ENCODE measurements at regions not wholly inside any gene's neighbourhood (a gene's known extent, or its start where the extent isn't known, plus 50 kb on each side); places are given as distances from the start of the nearest gene placed in this dataset.
"Not testable (repeated sequence)": the region's sequence is repeated elsewhere in the genome, so short reads cannot be mapped to it uniquely, and the experiment has no call there.

DNA sequence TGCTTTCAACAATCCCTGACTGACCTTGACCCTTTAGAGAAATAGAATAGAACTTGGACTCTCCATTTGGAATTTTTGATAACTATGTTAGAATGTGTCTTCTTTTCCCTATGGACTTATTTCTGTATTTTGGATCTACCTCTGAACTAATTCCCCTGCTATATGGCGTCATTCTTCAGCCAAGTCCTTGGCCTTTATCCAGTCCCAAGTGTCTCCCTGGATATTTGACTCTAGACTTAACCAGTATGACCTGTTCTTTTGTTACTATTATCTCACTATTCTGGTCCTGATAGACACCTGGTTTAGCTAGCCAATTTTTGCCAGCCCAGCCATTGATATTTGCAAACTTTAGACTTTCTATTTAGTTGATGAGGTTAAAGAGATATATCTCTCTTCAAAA is 186.8 kb downstream of the KCNS3 start:
- DNase-seq = no peak

GRCh38 chr2:18063826-18064470 is 185.5 kb downstream of the KCNS3 start:
- no peak for DNase-seq

GRCh38 chr2:18062892-18063291 is 184.4 kb downstream of the KCNS3 start:
- DNase-seq = no peak

DNA sequence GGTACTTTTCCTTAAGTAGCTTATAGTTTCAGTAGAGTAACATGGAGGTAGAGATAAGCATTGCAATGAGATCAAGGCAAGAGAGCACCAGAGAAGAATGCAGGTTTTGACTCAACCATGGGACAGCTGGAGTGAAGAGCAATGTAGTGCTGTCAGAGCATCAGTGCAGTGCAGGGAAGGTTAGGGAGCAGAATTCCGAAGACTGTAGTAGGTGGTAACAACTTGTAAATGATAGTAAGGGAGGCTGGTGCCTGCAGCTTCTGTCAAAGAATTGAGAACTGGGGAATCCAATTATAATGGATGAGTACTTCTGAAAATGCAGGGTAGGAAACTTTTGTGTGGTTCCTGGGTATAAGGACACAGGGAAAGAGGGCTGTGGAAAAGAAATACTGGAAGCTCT is 183.2 kb downstream of the KCNS3 start:
- DNase-seq = no peak

GRCh38 chr2:18057657-18058056 is 179.2 kb downstream of the KCNS3 start:
- no peak for DNase-seq

DNA sequence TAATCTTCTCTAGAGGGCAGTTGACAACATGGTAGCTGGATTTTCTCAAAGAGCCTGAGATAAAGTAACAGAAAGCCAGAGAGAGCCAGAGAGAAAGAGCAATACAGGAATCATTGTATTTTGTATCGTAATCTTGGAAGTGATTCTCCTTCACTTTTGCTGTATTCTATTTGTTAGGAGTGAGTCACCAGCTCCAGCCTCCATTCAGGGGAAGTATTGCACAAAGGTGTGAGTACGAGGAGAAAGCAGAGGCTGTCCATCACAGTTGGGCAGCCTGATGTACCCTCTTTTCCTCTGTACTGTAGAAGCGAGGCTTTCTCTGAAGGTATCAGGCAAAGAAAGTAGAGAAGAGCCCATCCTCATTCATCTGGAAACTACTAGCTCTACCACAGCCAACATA is 176.8 kb downstream of the KCNS3 start:
- DNase-seq = no peak

DNA sequence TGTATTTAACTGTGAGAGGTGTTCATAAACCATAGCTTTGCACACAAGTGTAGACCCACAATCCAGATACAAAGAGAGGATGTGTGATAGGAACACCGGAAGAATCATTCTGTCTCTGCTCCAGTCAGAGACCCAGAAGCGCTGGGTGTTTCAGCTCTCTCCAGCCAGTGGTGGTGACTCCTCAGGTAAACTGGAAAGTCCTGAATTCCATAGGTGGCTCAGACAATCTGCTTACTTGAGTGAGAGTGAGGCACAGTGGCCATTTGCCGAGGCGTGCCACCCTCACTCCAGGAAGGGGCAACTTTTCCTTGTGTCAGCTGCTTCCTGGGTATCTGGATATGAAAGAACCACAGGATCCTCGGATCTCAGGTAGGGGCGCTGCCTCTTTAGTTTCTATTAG is 171.5 kb downstream of the KCNS3 start:
- DNase-seq = no peak

DNA sequence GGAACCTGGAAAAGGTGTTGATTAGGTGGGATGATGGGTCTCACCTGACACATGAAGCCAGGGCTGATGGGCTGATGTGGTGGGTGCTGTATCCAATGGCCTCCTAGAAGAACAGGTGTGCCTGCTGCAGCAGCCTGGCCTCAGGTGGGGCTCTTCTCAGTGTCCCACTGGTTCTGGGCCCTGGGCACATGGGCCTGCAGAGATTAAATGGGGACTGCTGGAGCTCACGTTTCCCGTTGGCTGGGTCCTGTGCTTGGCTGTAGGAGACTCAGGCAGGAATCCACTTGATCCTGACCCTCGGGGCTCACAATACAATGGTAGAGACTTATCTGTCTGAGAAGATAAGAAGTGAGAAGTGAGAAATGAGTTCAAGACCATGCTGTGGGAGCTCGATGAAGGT is 170.9 kb downstream of the KCNS3 start:
- no peak for DNase-seq

DNA sequence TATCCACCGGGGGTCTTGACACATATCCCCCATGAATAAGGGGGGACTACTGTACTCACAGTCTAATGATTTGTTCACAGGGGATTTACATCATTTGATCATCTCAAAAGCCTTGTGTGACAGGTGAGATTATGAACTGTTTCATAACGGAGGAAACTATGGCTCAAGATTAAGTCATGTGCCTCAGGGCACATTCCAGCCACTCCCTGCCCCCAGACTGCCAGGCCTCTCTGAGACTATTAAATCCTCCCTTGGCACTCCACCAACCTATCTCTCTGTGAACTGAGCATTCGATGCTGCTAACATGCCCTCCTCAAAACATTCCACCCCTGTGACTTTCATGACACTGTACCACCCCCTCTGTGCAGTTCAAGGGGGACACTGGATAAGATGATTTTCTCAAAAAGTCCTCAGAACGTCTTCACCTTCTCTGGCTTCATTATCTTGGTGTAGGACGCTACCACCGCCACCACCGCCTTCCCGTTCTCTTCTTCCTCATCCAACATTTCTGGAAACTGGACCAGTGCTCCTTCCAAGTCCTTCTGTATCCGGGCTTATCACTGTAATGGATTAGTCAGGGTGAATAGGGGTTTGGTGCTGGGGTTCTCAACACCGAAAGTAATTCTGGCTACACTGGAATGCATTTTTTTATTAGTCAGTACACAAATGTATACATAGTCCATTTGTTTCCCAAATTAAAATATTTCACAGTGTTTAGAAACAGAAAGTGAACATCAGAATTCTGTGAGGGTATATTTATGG is 169.6 kb downstream of the KCNS3 start:
- no peak for DNase-seq

GRCh38 chr2:18047213-18047611 is 168.7 kb downstream of the KCNS3 start:
- no peak for DNase-seq

- DNase-seq = no peak
Observed at GRCh38 chr2:18046558-18047212, 168.2 kb downstream of the KCNS3 start.

- no peak for DNase-seq
Observed at GRCh38 chr2:18046017-18046416, 167.6 kb downstream of the KCNS3 start.

DNA sequence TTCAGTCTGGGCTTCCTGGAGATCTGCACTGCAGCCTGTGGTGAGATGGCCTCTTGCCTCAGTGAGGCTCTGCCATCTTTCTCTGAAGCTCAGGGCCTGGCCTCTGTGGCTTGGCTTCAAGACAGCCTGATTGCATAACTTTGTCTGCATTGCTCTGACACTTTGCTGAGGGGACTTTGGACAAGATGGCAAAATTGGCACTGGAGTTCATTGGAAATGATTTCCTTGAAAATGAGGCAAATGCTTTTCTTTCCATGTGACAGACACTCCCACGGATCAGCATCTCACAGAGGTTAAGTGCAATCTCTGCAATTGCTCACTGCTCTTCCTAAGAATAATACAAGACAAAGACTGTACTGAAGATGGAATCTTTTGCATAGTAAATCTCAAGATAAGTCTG is 166.8 kb downstream of the KCNS3 start:
- DNase-seq = no peak

GRCh38 chr2:18017381-18017780 is 138.9 kb downstream of the KCNS3 start:
- DNase-seq = not testable (repeated sequence)

DNA sequence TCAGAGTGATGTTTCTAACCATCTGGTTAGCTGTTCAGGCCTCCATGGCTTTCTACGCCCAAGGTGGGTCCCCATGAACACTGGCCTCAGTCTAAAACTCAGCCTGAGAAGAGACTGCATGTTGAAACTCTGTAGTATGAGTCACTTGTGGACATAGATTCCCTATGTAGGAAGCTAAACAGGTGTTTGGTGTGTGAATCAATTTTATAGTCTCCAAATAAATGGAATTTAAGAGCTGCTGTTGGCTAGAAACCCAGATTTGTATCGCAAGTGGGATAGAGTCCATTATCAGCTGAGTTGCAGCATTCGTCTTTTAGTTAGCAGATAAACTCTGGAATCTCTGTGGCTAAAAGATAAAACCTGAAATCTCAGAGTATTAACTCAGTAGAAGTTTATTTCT is 131.4 kb downstream of the KCNS3 start:
- no peak for DNase-seq

- no peak for DNase-seq
Observed at GRCh38 chr2:18005411-18005810, 126.9 kb downstream of the KCNS3 start.

GRCh38 chr2:18001671-18002070 is 123.2 kb downstream of the KCNS3 start:
- peak; percentile 0 for DNase-seq

DNA sequence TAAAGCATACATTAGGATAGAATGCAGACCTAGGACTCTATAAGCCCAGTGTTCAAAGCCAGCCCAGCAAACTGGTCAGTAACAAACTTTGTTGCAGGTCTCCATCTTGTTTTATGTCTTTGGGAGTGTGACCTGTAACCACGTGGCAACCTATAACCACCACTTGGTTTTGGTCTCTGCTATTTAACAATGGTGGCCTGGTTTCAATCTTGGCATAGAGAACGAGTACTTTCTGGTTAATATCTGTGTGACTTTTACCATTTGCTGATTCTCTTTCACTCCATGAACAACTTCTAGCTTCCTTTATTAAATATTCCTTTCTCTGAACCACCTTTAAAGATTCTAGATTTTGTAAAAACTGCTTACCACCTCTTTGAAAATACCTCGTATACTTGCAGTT is 118.5 kb downstream of the KCNS3 start:
- DNase-seq = no peak

- DNase-seq = no peak
Observed at GRCh38 chr2:17995593-17995992, 117.1 kb downstream of the KCNS3 start.

Measured in hematopoietic multipotent progenitor cell treated with erythropoietin and hydrocortisone succinate and interleukin-3 and kit ligand, for 6 days (in vitro differentiated cells).